ENCODE measurements at regions not wholly inside any gene's neighbourhood (a gene's known extent, or its start where the extent isn't known, plus 50 kb on each side); places are given as distances from the start of the nearest gene placed in this dataset.

DNA sequence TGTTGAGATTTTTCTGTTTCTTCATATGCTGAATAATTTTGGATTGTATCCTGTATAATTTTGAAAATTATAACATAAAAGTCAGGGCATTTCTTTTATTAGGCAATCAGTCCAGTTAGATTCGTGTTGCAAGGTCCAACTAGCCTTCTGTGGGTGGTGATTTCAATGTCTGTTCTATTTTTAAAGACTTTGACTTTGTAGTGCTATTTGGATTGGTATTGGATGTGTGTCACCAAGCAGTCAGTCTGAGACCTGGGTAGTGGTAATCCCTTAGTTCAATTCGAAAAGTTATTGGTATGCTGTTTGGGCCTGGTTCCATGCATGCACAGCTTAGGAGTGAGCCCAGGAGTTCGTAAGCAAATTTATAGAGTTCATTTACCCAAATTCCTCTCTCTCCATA is 82.2 kb downstream of the EPDR1 start:
- DNase-seq (ENCODE audit: low read depth) = no peak

DNA sequence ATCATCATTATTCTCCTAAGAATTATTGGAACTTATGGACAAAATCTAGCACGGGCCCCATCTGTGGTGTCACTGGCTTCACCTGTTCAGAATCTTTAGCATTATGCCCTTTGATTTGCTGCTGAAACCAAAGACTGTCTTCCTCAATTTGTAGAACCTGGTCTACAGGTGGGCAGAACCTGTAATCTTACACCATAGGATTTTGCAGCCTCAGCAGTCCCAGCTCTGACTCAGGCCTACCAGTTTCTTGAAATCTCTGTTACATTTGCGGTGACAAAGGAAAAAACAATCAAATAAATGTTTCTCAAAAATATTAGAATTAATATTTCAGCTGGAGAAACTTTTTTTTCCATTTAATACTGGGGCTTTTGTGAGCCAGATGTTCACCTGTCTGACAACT is 86.1 kb downstream of the EPDR1 start:
- no peak for DNase-seq (ENCODE audit: low read depth)

DNA sequence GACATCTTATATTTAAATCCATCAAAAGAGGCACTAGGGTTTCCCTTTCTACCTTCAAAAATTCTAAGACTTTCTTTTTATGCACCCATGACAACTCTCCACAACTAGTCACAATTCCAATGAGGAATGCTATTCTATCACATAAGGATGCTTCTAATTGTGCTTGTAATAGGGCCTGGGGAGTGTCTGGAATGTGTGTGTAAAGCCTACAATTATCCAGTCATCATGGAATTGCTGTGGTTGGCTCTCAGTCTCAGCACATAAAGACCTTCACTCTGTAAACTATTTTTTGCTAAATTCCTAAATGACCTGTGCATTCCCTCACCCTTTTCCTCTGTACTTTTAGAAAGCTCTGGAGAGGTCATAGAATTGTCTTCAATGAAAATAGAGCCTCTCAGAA is 86.7 kb downstream of the EPDR1 start:
- DNase-seq (ENCODE audit: low read depth) = no peak

DNA sequence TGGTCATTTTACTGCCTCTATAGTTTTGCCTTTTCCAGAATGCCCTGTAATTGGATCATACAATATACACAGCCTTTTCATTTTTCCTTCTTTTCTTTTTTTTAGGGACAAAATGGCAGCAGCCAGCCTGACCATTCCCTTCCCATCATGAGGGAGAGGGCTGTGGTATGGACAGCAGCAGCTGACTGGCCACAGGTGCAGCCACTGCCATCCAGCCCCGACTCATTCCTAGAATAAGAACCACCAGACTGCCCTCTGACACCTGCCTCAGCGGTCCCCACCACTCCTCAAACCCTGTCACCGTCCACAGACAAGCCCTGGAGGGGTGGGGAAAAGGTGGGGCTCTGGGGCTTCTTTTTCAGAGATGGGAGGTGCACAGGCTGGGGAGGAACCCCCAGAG is 92.8 kb downstream of the EPDR1 start:
- DNase-seq (ENCODE audit: low read depth) = no peak

DNA sequence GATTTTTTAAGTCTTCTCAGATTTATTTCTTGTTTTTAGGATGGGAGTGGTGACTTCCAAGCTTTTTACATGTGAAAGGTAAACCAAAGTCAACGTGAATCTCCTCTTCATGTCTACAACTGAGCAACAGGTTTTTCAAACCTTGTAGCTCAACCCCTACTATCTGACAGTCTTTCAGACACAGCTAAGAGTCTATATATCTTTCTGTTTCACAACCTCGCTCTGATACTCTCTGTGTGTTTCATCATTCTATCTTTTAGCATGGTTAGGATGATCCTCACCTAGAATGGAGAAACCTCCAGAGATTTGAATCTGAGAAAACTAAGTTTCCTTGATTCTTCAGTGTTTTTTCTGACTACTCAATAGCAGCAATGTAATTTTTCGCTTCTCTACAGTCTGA is 96.1 kb downstream of the EPDR1 start:
- DNase-seq (ENCODE audit: low read depth) = no peak

DNA sequence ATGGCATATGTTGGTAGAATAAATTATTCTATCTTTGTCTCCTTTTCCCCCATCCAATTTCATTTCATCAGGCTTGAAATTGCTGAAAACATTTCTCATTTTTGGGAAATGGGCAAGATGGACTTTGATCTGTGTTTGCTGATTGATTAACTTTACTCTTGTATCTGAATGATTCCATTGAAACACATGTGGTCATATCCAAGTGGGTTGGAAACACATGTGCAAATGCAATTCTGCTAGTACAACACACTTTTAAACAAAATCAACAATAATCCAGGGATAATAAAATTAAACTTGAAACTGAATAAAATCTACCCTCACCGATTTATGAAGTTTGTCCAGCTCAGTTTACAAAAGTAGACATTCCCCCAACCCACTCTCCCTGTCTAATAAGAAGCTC is 96.9 kb downstream of the EPDR1 start:
- no peak for DNase-seq (ENCODE audit: low read depth)

DNA sequence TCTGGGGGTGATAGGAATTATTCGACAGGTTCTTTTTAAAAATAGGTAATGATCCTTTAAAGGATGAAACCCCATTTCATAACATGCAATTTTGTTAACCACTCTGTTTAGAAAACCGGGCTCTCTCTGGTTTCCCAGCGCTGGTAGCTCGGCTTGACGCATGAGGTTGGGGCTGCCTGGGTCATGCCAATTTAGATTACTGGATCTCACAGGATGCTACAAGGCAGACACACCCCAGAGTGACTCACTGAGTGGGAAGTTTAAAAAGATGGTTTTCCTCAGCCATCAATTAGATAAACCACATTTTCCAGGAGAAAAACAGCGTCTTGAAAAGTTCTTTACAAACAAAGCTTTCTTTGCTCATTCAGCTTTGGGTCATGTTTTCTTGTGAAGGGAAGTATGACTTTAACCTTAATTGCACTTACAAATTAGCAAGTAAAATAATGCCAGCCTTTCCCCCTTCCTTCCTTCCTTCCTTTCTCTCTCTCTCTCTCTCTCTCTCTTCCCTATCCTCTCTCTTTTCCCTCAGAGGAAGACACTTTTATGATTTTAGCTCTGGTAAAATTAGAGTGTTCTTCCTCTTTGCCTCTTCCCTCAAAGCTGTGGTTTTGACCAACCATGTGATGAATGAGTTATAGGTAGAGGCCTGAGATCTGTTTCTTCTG is 99.8 kb downstream of the EPDR1 start:
- no peak for DNase-seq (ENCODE audit: low read depth)

DNA sequence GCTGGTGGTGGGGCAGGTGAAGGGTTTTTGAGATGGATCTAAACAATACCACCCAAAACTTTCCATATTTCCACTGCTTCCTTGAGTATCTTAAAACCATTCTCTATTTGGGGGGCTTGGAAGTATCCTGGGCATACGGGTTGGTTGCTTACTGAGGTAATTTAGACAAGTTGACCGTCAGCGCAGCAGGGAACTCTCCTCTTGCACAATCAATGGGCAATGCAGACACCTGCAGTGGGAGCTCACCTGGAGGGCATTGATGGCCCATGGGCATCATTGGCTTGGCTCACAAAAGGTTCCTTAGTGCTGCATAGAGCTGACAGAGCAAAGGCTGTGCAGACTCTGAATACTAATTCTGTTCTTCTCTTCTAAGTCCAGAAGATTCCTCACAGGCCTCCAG is 101.5 kb downstream of the EPDR1 start:
- no peak for DNase-seq (ENCODE audit: low read depth)

DNA sequence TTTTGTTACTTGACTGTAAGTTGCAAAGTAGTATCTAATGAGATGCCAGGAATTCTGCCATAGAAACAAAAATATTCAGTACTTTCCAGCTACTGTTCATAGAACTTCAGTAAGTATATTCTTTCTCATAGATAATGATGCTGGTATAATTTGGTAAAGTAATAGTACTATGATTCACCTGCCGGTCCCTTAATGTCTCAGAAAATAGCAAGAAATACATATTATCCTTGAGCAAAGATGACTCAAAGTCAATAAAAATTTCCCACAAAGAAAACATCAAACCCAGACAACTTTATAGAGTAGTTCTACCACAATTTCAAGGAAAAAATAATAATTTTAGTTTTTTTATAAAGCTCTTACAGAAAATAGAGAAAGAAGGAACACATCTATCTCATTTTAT is 105.4 kb downstream of the EPDR1 start:
- no peak for DNase-seq (ENCODE audit: low read depth)

DNA sequence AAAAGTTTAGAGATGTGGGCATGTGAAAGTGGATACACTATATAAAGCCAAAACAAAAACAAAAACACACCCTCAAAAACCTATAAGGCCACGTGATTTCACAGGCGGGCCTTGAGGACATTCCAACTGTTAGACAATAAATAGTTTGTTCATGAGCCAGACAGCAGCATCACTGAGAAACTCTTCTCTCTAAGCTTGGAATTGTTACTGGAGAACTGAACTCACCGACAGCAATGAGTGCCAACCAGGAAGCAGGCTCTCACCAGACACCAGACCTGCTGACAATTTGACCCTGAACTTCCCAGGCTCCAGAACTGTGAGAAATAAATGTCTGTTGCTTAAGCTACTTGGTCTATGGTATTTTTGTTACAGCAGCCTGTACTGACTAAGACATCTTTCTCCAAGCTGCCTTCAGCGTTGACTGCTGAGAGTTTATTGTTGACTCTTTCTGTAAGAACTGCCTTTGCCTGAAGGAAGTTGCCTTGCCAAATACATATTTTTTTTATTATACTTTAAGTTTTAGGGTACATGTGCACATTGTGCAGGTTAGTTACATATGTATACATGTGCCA is 107.5 kb downstream of the EPDR1 start:
- DNase-seq (ENCODE audit: low read depth) = no peak

DNA sequence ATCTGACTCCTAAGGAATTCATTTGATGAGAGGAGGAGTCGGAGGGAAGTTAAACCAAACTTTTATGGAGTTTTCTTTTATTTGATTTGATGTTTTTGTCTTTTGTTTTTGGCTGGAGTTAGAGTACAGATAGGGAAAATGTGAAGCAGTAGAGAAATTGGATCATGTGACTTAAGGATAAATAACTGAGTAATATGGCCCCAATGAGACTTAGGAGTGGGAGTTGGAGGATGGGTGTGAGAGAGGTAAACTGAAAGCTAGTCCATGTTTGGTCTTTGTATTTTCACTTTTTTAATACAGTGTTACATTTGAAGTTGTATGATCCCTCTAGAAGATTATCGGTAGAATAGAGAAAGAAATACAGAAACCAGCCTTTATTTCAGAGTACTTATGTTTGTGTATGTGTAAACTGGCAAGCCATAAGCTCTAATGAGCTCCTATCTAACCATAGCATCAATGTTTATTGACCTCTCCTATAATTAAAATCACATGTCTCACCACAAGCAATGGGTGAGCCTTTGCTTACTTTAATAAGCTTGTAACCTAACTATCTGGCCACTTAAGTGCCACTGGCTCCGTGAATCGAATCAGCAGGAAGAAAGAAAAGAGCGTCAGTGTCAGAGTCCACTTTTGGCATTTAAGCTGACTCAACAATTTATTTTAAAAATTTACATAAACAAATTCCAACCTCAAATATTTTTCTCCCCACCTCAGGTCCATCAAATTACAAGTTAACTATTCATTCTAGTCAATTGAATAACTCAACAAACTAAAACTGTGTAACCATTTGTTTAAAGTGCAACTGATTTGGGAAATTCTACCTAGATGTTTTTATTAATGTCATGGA is 113.8 kb downstream of the EPDR1 start:
- no peak for DNase-seq (ENCODE audit: low read depth)

DNA sequence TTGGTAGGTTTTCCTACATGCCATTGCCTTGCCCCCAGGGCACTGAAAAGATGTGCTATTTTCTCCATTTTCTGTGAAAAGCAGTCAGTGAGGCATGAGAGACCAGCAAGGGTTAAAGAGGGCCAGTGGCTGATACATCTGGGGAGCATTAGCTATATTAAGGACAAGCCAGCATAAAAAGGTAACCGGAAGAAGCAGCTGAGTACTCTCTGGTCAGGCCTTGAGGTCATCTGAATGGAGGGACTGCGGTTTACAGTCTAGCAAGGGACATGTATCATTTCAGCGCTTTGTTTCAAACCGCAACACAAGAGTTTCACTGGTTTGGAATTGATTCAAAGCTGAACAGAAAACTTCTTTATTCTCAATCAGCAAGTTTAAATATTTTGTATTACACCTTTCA is 120.4 kb downstream of the EPDR1 start:
- DNase-seq (ENCODE audit: low read depth) = no peak

DNA sequence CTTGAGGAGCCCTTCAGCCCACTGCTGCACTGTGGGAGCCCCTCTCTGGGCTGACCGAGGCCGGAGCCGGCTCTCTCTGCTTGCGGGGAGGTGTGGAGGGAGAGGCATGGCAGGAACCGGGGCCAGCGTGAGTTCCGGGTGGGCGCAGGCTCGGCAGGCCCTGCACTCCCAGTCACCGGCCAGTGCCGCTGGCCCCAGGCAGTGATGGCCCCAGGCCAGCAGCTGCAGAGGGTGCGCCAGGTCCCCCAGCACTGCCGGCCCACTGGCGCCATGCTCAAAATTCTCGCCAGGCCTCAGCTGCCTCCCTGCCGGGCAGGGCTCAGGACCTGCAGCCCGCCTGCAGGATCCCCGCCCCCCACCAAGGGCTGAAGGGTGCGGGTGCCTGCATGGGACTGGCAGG is 128.4 kb upstream of the STARD3NL start:
- no peak for DNase-seq (ENCODE audit: low read depth)

DNA sequence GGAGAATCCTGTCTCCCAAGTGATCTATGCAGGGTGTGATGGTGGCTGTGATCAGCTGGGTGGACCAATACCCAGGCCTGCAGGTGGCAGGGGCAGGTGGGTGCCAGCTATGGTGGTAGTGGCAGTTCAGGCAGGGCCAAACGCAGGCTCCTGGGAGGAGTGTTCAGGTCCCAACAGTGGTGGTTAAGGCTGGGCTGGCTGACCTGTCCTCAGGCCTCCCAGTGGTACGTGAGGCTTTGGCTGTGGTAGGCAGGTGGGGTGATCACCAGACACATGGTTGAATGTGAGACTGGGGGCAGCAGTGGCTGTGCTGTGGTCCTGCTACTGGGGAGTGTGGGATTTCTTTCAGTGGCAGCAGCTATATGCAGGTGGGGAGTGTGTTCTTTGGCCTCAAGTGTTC is 126.7 kb upstream of the STARD3NL start:
- no peak for DNase-seq (ENCODE audit: low read depth)

DNA sequence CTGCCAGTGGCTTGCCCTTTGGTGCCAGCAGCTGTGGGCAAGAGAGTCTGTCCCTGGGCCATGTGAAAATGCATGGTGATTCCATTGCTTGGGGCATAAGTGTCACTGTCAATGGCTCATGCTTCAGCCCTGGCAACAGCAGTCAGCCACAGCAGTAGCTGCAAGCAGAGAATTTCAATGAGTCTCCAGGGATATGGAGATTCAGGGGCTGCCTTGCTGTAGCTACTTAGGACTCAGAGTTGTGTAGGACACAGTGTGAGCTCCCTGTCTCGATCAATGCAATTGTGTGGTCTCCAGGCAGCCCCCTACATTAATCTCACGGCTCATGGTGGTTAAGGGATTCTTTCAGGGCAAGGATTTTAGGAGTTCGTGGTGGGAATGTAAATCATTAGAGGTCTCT is 126.3 kb upstream of the STARD3NL start:
- DNase-seq (ENCODE audit: low read depth) = no peak

DNA sequence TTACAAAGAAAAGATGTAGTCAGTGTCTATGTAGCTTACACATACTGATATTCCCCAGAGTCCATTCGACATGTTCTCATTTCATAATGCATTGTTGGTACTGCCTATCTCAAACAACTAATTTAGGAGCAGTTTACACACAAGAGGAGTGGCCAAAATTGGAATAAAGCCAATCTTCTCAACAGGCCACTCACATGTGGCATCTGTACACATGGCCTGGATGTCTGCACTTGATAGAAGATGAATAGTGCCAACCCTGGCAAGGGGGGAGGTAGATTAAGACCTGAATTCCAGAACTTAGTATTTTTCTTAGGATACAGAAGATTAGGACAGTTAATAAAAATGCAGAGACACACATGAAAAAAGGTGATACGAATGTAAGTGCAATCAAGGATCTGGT is 125.3 kb upstream of the STARD3NL start:
- DNase-seq (ENCODE audit: low read depth) = no peak

DNA sequence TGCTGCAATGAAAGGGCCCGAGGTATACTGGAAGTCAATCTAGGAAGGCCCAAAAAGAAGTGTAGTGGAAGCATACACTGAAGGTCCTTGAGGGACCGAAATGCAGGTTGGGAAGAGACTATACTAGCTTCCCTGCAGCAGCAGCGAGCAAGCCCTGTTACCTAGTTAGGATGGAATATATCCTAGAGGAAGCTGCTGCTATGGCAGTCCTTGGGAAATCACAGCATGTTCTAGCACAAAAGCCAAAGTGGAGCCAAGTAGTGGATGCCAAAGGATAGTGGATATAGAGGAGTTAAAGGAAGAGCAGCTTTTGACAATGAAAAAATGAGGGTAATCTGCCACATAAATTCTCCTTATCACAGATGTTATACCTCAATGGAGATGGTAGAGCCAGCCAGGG is 123.8 kb upstream of the STARD3NL start:
- DNase-seq (ENCODE audit: low read depth) = no peak

DNA sequence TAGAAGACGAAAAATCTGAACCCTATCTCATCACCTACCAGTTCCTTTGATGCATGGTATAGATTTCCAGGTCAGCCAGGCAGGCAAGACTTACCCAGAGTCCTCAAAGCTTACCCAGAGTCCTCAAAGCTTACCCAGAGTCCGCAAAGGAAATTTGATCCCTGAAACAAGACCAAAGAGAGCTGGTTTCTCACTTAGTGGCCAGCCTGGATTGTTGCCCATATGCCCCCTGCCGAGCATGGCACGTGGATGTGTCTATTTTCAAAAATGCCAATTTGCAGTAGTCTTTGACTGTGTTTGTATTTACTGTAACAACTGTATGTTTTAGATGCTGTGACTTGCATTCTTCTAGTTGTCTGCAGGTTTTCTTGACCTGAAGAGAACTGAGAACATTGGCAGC is 120.2 kb upstream of the STARD3NL start:
- DNase-seq (ENCODE audit: low read depth) = no peak

DNA sequence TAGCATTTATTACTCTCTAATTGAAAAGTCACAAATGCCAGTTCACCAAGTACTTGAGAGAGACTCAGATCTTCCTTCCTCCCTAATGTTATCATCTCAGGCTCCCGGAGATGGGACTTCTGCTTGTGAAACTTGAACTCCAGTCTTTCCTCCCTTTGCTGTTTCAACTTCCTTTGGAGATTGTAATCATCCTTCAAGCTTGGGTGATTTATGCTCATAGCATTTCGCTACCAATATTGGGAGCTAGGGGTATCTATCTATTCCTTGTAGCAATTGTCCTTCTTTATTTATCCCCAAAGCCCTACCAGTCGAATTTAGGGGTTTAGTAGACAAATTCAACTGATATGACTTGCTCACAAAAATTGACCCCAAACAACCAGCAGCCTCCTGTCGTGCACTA is 117.9 kb upstream of the STARD3NL start:
- no peak for DNase-seq (ENCODE audit: low read depth)

DNA sequence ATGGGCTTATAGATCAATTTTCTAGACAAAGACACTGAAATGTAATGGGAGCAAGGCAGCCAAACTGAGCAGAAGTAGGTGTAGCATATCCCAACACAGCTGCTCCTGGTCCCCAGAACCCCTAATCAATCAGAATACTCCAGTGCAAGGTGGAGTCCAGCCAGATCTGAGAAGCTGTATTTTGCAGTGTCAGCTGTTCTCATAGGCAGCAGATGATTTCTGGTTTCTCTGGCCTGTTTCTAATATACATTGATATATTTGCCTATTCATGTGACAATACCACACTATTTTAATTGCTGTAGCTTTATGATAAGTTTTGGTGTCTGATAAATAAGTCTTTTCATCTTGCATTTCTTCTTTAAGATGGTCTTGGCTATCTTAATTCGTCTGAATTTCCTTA is 117.4 kb upstream of the STARD3NL start:
- no peak for DNase-seq (ENCODE audit: low read depth)

DNA sequence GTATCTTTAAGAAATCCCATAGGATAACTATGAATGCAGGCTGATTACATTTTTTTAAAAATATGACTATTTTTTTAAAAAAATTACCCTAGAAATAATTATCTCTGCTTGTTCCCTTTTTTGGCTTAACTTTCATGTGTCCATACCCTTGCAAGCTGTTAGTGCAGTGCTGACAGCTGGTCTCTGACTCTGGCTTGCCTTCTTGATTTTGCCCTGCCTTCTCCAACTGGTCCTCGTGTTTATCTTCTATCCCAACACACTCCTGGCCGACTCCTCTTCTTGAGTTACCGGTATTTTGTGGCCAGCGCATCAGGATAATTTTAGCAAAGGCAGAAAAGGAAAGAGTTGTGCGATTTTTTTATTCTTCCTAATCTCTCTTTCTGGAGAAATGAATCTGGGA is 111.7 kb upstream of the STARD3NL start:
- no peak for DNase-seq (ENCODE audit: low read depth)

DNA sequence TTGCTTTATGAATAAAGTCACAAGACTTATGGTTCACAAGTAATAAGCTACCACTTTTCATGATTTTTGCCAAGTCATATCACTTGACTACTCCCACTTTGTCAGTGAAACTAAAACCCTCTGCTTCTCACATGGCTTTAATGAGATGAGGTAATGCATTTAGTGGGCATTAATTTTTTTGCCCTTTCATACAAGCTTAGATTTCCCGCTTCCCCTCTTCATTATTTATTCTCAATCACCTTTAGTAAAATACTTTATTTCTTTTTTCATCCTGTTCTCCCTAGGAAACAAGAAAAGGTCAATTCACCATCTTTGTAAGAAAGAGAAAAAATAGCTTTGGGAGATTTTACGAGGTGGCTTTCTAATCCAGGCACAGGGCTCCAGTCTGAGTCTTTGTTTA is 109.6 kb upstream of the STARD3NL start:
- no peak for DNase-seq (ENCODE audit: low read depth)

DNA sequence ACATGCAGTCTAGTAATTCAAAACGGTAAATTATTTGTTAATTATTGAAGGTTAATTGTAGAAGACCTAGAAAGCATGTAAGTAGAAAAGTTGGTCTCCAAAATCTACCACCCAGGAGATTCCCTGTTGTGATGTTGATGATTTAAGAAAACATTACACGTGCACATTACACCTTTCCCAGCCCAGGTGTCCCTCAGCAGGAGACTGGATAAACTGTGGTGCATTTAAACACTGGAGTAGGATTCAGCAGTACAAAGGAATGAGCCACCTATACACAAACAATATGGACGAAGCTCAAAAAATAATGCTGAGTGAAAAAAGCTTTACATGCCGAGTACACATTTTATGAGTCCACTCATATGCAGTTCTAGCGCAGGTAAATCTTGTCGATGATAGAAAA is 109.0 kb upstream of the STARD3NL start:
- DNase-seq (ENCODE audit: low read depth) = no peak
